ENCODE measurements at regions not wholly inside any gene's neighbourhood (a gene's known extent, or its start where the extent isn't known, plus 50 kb on each side); places are given as distances from the start of the nearest gene placed in this dataset.
"Not testable (repeated sequence)": the region's sequence is repeated elsewhere in the genome, so short reads cannot be mapped to it uniquely, and the experiment has no call there.

- DNase-seq: no peak
Observed at GRCh38 chrX:39226251-39226650, 425.0 kb downstream of the MID1IP1 start.

- peak; percentile 73 for DNase-seq
Observed at GRCh38 chrX:39227371-39227770, 426.1 kb downstream of the MID1IP1 start.

DNA sequence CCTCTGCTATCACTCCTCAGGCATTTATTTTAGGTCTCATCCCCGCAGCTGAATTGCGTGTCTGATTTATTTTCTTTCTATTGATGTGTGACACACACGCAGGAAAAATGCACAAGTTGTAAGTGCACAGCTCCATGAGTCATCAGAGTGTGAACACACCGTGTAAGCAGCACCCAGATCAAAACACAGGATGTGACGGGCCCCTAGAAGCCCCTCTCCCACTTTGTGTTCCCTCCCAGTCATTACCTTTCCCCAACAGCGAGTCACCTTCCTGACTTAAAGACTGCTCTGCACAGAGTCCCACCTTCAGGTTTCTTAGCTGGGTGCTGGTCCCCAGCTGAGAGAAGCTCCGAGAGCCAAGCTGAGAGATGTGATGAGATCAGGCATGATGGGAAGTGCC, 436.7 kb downstream of the MID1IP1 start:
- DNase-seq: no peak

- peak; percentile 34 for DNase-seq
Observed at GRCh38 chrX:39242187-39242586, 440.9 kb downstream of the MID1IP1 start.

GRCh38 chrX:39244147-39244546, 442.9 kb downstream of the MID1IP1 start:
- DNase-seq: no peak

DNA sequence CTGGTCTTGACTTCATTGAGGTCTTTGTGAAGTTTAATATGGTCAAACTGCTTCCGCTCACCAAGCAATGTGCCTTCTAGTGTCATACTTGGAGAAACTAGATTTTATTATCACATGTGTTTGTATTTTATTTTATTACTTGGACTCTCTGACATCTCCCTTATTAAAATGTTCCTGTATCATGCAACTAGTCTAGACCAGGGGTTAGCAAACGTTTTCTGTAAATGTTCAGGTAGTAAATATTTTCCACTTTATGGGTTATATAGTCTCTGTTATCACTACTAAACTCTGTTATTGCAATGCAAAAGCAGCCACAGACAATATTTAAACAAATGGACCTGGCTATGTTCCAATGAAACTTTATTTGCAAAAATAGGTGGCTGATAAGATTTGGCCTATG, 443.8 kb downstream of the MID1IP1 start:
- DNase-seq: no peak

DNA sequence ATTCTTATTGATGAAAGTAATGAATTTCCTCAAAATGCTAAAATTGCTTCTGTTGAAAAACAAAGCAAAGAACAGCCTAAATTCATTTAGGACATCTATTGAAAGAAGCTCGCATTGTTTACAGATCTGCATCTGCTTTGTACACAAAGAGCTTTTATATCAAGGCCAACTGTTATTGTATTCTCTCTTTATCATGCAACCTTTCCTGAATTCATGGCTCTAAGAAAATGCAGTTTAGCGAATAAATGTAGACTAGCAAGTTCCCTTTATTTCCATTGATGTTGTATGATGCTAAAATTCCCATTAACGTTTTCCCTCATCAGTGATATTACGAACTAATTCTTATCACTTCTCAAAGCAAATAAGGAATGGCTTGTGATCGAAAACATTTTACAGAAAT, 446.3 kb downstream of the MID1IP1 start:
- DNase-seq: no peak

DNA sequence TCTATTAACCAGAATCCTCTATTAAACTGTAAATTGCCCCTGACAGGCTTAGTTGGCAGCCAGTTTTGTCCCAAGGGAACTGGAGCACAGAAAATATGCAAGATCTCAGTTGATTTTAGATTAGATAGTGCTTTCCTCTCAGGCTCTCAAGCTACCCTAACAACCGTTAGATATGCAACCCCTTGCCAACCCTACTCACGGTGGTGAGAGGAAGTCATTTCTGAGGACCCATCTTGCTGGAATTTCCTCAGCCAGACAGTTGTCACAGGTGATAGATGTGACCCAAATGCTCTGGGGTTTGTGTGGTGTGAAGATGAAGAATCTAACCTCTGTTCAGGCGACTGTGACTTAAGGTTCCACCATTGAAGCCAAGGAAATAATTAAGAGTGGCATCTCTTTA, 447.1 kb downstream of the MID1IP1 start:
- DNase-seq: no peak

GRCh38 chrX:39249999-39250398, 448.7 kb downstream of the MID1IP1 start:
- no peak for DNase-seq

GRCh38 chrX:39251995-39252394, 450.7 kb downstream of the MID1IP1 start:
- DNase-seq: no peak

DNA sequence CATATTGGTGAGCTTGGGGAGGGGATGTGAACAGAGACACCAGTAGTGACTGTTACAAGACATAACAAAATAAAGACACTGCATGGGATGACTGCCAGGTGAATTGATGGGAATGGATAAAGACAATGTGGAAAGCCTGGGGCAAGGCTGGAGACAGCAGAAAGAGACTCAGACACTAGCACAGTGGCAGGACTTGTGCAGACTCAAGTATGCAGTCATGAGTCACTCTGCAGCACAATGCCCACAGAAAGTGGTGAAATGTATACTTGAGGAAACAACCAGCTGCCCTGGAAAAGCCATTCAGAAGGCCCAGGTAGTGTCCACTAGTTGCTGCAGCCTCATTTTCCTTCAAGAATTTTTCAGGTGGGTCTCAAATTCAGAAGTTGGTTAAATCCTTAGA, 452.3 kb downstream of the MID1IP1 start:
- DNase-seq: no peak

- peak; percentile 35 for DNase-seq
Observed at GRCh38 chrX:39258331-39258730, 457.1 kb downstream of the MID1IP1 start.

- no peak for DNase-seq
Observed at GRCh38 chrX:39260965-39261364, 459.7 kb downstream of the MID1IP1 start.

GRCh38 chrX:39261446-39262147, 460.3 kb downstream of the MID1IP1 start:
- DNase-seq: peak; percentile 49

- DNase-seq: no peak
Observed at GRCh38 chrX:39262641-39263040, 461.4 kb downstream of the MID1IP1 start.

GRCh38 chrX:39264023-39264422, 462.8 kb downstream of the MID1IP1 start:
- no peak for DNase-seq

GRCh38 chrX:39267176-39267575, 465.9 kb downstream of the MID1IP1 start:
- DNase-seq: no peak

GRCh38 chrX:39268207-39268606, 466.9 kb downstream of the MID1IP1 start:
- no peak for DNase-seq

GRCh38 chrX:39275500-39276068, 474.3 kb downstream of the MID1IP1 start:
- DNase-seq: no peak

DNA sequence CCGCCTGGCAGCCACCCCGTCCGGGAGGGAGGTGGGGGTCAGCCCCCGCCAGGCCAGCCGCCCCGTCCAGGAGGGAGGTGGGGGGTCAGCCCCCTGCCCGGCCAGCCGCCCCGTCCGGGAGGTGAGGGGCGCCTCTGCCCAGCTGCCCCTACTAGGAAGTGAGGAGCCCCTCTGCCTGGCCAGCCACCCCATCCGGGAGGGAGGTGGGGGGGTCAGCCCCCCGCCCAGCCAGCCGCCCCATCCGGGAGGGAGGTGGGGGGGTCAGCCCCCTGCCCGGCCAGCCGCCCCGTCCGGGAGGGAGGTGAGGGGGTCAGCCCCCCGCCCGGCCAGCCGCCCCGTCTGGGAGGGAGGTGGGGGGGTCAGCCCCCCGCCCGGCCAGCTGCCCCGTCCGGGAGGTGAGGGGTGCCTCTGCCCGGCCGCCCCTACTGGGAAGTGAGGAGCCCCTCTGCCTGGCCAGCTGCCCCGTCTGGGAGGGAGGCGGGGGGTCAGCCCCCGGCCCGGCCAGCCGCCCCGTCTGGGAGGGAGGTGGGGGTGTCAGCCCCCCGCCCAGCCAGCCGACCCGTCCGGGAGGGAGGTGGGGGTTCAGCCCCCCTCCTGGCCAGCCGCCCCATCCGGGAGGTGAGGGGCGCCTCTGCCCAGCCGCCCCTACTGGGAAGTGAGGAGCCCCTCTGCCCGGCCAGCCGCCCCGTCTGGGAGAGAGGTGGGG, 476.6 kb downstream of the MID1IP1 start:
- DNase-seq: not testable (repeated sequence)

GRCh38 chrX:39283239-39283638, 482.0 kb downstream of the MID1IP1 start:
- no peak for DNase-seq

GRCh38 chrX:39288592-39288991, 487.3 kb downstream of the MID1IP1 start:
- DNase-seq: no peak

- DNase-seq: no peak
Observed at GRCh38 chrX:39289827-39290226, 488.6 kb downstream of the MID1IP1 start.

DNA sequence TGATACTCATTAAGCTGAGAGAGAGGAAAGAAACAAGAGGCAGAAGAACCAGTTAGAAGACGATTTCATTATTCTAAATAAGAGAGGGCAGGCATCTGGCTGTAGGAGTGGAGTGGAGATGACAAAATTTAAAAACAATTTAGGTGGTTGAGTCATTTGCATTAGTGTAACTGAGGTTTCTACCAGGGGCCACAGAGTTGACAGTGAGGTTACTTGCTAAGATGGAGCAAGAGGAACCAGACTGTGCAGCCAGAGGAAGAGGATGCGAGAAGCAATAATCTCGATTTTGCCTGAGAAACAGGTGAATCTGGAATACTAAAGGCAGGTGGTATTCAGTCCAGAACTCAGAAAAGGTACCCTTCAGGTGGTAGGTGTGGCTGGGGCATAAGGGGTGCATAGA, 491.9 kb downstream of the MID1IP1 start:
- DNase-seq: no peak

Measured in tongue (tissue), 1 donor.